Cerebellar cortex (tissue), 1 donor: ENCODE measurements at regions not wholly inside any gene's neighbourhood (a gene's known extent, or its start where the extent isn't known, plus 50 kb on each side); places are given as distances from the start of the nearest gene placed in this dataset.

Experiments used
- DNase-seq: peaks from one replicate; pipeline ENCODE4 v3.0.0-alpha.2; 2015; ENCODE audit warnings: low spot score

DNA sequence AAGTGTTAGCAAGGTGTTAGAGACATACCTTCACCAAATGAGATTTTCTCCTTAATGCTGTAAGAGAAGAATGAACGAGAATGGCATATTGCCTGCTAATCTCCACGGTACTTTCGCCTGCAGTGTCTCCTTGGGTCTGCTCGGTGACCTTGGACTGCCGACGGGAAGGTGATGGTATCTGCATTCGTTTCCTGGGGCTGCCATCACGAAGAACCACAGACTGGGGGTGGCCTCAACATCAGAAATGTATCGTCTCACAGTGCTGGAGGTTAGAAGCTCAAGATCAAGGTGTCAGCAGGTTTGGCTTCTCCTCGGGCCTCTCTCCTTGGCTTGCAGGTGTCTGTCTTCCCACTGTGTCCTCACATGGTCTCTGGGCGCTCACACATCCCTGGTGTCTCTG is 86.3 kb upstream of the TNRC6C start:
- DNase-seq, result no peak

DNA sequence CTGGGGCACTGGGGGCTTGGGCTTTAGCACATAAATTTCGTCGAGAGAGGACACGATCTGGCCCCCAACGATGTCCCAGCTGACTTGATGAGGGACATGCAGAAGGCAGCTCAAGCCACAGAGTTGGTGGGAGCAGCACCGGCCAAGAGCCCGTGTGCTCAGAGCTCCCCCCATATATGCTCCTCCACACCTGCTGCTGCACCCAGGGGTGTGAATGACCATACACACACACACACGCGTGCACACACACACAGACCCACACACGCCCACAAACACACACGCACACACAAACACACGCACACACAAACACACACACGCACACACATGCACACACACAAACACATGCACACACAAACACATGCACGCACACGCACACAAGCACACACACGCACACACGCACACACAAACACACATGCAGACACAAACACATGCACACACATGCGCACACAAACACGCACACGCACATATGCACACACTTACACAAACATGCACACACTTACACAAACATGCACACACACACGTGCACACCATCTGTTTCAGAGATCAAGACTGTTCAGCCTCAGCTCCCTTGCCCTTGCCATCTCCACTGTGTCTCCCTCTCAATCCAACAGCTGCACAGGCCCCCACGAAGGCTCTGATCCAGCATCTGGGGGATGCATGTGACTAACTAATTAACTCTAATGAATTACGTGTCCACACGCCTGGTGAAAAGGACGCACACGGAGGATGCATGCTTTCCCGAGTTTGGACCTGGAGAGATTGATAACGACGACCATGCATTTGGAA is 85.6 kb upstream of the TNRC6C start:
- no peak for DNase-seq

DNA sequence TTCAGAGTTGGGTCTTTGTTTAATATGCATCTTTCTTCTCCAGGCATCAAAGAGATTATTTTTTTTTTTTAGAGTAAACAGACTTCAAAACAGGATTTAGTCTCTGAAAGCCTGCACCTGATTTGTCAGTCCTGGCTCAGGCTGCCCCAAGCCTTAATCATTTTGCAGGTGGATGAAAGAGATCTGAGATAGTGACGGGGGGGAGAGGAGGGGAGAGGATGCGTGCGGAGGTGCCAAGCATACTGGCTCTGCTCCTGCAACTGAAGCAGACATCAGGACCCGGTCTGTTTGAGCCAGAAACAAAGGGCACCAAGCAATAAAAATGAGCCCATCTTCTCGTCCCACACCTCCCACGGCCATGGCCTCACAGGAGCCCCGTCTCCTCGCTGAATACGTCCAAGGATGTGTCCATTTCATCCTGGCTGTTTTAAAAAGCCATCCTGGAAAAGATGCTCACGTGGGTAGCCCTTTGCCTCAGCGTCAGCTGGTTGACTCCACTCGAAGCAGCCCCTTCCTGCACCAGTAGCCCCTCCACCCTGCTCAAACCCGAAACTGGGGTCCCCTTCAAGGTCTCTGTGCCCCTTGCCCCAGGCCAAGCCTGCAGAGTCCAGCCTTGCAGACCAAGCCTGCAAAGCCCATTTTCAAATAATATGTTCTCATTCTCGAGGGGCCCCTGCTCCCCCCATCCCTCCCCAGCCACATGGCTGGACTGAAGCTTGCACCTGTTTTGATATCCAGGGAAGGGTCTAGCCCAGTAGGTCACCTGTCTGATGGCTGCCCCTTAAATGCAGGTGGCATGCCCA is 84.8 kb upstream of the TNRC6C start:
- peak; percentile 26 for DNase-seq

DNA sequence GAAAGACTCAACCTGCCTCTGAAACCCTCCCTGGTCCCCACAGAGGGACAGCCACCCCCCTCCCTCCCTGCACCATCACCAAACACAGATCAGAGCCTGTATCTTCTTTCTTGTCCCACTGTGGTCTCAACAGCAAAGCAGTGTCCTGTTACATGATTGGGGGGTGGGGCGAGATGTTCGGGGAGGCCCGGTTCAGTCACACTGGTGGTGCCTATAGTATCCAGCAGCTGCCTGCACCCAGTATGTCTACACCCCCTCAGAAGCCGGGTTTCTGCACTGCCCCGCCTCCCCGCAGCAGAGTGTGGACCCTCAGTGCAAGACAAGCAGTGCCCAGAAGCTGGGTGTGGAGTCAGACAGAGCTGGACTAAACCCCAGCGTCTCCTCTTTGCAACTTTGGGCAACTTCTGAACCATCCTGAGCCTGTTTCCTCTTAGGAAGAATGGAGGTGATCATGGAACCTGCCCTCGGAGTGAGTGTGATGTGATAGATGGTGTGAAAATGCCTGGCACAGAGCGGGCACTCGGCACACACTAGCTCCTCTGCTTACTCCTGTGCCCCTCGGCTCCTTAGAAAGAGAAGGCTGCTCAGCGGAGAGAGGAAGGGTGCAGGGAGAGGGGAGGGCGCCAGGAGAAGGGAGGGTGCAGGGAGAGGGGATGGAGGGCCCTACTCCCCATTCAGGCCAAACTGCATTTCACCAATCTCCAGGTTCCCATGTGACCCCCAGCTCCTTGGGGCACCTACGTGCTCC is 84.0 kb upstream of the TNRC6C start:
- DNase-seq, result no peak

DNA sequence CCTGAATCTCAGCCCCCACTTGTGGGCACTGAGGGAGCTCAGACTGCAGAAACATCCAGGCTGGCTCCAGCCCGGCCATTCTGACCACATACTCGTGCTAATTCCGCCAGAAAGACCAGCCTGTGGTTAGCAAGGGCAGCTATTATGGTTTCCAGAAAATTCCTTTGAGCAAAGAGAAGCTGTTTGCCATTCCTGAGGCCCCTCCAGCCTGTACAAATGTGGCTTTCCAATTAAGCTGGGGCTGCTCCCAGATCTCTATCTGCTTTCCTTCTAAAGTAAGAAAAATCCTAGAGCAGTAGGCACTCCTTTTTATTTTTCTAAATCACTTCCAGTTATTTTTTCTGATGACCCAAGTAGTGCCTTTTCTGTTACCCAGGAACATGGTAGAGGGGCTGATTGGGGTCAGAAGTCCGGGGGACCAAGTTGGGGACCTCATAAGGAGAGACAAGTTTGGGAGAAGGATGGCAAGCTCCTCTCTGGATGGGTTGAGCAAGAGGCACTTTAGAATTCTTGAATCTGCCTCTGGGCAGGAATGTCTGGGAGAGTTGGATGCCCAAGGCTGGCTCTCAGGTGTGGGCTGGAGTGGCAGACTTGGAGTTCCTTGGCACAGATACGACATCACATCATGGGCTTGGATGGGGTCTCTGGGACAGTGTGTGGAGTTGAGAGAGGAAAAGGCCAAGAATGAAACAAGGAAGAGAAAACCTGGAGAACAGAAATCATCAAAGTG is 83.3 kb upstream of the TNRC6C start:
- no peak for DNase-seq

DNA sequence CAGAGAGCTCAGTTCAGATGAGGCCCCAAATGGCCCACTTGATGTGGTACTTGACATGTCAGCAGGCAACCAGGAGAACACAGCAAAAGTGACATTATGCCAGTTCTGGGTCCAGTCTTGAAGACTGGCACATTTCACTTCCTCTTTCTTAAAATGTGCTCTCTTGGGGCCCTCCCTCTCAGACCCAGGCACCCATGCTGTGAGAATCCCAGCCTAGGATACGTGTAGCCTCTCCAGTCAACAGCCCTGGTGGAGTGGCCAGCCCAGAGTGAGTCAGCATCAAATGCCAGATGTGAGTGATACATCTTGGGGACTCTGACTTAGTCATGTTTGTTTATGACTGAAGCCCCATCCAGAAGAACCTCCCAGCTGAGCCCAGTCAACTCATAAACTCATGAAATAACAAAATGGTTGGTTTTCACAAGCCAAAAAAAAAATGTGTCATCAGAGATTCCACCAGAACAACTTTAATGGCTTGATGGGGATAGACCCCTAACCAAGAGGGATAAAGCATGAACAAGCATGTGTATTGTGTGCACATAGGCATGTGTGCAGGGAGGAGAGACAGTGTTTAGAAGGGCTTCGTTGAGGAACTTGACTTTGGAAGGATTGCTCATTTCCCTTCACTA is 82.5 kb upstream of the TNRC6C start:
- DNase-seq, result no peak

DNA sequence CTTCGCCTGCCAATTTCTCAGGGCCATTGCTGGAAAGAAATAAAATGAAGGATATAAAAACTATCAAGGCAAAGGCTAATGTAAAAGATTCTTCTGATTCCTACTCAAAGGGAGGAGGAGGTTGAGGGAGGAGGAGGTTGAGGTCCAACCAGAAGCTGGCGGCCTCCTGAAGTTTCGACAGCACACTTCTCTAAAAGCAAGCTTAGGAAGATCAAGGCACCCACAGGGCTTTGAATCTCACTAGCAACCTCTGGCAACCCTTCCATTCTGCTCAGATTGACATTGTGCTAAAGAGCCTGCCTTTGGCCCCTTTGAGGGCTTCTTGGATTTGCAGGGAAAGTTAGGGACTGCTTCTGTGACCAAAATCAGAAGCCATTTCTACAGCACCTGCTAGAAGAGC is 81.5 kb upstream of the TNRC6C start:
- DNase-seq, result no peak

DNA sequence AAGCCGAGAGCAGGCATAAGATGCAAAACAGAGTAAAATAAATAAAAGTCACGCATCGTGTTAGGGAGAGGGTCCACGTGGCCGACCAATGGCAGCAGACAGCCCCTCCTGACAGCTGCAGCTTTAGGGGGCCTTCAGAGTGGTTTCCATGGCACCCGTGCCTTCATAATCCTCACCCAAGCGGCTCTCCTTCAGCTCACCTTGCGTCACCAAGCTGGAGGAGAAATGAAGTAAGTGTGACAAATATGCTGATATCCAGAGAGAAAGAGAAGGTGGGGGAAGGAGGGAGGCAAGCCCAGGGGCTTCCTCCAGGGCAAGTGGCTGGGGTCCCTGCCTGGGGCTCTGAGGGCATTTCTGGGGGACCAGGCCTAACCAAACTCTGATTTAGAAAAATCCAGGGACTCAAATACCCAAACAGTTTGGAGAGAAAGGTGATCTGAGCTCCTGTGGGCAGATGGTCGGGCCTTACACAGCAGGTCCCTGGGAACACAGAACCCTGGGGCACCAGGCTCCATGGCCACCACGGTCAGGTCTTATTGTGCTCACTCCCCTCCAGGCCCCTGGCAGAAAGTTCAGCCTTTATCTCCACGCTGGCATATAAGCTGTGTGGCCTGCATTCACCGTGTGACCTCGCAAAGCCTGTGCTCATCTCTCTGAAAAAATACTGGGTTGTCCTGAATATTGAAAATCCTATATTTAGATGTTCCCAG is 80.7 kb upstream of the TNRC6C start:
- peak; percentile 47 for DNase-seq

DNA sequence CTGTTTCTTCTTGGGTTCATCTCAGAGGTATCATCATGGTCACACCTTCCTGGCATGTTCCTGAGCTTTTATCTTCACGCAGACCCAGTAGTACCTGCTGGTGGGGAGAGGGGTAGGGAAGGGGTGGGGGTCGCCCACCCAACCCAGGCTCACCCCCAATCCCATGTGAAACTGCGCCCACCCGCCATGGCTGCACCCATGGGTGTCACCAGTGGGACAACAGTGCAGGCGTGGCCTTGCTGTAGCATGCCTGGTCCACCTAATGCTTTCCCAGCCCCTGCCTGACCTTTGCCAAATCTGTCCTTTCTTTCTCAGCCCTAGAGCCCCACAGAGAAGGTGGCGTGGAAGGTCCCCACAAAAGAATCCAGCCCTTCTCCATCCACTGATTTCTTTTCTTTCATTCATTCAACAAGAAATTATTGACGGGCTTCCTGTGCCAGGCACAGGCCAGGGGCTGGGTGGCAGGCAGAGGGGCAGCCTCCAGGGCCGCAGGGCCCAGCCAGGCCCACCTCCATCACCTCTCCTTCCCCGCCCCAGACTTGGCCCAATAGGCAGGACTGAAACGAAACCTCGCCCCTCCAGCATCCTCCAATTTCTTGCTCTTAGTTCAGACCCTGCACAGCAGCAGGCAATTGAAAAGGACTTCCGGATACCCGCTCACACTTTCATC is 79.1 kb upstream of the TNRC6C start:
- DNase-seq, result no peak

DNA sequence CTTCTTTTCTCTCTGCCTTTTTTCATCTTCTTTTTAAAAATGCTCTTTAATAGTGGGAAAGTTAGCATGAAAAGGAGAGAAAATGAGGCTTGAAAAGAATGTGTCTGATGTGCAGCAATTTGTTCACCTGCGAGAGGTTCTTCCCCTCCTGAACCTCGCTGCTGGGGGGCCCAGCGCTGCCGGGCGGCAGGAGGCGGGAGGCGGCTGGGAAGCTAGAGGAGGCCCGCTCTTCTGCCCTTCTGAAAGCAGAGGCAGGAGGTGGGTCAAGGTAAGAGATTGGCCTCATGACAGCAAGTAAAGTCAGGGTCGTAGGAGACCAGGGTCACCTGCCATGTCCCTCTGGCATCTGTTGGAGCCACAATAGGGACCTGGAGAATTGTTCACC is 78.6 kb upstream of the TNRC6C start:
- no peak for DNase-seq

DNA sequence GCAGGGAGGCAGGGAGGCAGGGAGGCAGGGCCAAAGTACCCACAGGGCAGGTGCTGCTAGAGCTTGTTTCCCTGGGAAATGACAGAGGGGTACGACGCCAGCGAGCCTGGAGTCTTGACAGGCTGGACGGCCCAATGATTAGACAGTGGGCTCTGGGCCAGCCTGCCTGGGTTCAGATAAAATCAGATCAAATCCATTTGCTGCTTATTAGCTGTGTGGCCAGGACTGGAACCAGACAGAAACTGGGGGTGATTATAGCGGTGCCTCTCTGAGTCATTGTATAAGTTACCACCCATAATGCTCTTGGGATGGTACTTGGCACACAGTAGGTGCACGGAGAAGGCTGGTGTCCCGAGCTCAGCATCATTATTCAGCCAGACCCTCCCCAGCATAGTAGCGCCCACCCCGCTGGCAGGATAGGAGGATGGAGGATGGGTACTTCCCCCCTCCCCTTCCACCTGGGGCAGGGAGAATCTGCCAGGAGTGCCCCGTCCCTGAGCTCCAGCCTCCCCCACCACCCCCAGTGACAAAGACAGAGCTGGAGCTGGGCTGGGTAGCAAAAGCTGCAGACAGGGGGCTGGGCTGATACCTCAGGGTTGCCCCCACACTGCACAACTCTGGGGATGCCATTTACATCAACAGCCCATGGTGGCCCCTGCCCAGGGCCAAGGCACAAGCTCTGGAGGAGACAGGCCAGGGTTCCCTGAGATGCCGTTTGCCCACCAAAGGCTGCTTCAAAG is 77.6 kb upstream of the TNRC6C start:
- DNase-seq, result no peak

DNA sequence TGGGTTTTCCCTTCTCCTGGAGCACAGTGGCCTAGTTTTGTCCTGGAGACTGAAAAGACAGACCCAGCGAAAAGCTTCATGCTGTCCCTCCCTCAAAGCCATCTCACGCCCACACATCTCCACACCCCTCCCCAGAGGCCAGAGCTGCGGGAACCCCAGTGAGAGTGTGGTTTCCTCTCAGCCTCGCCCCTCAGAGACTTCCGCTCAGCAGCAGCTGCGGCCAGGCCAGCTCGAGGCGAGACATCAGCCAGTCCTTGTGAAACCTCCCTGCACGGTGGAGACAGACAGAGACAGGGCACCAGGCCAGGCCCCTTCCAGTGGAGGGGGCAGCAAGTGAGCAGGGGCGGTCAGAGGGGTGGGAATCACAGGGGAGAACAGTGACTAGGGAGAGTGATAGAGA is 77.0 kb upstream of the TNRC6C start:
- no peak for DNase-seq

DNA sequence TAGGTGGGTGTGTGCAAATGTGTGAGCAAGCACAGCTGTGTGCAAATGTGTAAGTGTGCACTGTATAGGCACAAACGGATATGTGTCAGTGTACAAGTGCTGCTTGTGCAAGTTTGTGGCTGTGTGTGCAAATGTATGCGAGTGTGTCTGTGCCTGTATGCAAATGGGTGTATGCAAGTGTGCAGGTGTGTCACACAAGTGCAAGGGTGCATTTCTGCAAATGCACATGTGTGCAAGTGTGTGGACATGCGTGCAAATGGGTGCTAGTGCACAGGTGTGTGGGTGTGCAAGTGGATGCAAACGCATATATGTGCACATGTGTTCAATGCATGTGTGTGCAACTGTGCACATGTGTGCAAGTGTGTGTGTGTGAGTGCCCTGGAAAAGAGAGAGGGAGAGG is 76.5 kb upstream of the TNRC6C start:
- no peak for DNase-seq

DNA sequence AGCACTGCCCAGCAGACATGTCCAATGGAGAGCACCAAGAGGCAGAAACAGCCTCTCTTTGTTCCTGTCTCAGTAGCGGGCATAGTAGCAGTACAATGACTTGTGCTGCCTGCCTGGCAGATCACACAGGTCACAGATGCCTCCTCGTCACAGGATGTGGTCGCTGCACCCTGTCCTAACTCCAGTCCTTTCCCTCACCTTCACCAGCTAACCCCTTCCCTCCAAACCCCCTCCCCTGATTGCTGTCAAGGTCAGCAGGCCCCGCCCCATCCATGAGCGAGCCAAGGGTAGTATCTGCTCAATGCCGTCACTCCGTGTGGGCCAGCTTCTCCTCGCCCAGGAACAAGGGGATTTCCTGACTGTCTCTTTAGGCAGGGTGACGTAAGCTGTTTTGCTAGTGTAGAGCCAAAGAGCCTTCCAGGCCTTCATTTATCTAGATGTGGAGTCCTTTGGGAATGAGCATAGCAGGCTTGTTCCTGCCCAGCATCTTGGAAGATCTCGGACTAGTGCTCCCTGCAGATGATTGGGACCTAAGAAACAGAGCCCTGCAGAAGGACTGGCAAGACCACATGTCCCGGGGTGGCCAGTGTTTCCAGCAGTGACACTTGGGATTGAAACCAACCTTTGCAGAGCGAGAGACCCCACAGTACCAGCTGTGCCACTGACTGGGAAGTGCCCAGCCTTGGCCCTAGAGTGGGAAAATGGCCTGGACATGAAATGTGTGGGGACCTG is 75.9 kb upstream of the TNRC6C start:
- no peak for DNase-seq

DNA sequence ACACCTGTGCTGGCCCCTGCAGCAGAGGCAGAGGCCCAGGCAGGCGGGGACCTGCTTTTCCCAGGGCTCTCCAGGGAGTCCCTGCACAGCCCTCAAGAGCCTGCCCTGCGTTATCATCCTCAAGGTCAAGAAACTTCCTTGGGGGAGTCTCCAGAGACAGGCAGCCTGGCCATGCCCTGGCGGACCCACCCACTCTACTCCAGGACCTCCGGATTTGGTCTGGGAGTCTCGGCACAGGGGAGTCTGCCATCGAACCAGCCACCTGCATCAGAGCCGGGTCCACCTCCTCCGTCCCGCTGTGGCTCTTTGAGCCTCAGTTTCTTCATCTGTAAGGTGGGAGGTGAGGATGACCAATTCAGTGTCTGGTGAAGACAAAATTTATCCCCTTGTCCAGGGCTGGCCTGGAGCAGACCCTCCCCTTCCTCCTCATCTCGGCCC is 75.3 kb upstream of the TNRC6C start:
- DNase-seq, result no peak

DNA sequence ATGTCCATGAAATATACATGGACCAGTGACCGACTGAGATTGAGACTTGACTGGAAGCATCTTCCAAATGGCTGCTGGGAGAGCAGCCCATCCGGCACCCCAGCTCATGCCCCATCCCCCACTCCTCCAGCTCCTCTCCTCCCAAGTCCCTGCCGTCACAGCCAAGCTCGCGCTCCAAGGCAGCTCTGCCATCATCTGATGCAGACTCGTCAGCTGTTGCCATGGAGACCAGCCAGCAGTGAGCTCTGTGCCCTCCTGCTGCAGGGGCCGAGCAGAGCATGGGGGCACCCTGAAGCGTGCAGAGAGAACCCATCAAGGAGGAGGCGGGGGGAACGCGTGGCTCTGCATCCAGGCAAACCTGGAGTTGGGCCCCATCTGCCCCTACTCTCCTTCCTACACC is 74.5 kb upstream of the TNRC6C start:
- peak; percentile 95 for DNase-seq

DNA sequence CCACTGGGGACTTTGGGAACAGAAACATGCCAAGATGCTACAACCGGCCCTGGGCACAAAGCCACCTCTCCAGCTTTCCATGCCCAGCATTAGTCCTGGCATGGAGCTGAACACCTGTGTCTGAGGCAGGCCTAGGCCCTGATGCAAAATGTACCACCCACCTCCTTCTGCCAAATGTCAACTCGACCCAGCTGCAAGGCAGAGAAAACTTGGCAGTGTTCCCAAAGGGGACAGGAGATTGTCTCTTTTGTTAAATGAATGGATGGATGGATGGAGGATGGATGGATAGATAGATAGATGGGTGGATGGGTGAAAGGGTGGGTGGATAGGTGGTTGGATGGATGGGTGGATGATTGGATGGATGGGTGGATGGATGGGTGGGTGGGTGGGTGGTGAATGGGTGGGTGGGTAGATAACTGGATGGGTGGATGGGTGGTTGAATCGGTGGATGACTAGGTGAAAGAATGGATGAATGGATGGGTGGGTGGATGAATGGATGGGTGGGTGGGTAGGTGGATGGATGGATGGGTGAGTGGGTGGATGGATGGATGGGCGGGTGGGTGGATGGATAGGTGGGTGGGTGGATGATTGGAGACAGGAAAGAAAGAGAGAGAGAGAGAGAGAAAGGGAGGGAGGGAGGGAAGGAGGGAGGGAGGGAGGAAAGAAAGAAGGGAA is 73.4 kb upstream of the TNRC6C start:
- DNase-seq, result peak; percentile 21

DNA sequence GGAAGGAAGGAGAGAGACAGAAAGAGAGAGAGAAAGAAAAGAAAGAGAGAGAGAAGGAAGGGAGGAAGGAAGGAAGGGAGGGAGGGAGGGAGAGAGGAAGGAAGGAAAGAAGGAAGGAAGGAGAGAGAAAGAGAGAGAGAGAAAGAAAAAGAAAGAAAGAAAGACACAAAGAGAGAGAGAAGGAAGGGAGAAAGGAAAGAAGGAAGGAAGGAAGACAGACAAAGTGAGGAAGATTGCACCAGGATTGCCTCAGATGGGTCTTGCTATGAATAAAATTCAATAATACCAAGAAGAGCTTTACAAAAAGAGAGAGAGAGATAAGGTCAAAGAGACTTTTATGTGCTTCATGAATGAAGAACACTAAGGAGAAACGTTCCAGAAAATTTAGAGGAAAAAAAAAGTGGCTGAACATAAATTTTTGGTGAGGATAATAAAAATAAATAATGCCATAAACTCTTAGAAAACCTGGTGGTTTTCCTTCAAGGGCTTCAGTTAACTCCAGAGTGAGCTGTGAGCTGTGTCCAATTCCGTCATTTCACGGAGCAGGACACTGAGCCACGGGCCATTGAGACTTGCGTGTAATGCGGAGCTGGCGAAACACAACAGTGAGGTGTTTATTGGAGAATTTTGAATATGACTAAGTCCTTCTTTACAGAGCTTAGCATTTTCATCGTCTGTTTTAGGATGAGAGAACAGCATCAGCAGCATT is 72.7 kb upstream of the TNRC6C start:
- DNase-seq, result no peak
